Spleen (tissue), 11 donors: ENCODE measurements at regions not wholly inside any gene's neighbourhood (a gene's known extent, or its start where the extent isn't known, plus 50 kb on each side); places are given as distances from the start of the nearest gene placed in this dataset.

Source experiments
- DNase-seq: peaks from one replicate; pipeline ENCODE4 v3.0.0-alpha.2; 2020
- H3K27ac ChIP-seq, 8 donors: fragments of 200-600 bp; sonication (generic) in 7 of 8; 1 replicate in 4 of 8; 2 replicates in 4 of 8; pipeline versions ENCODE4 v1.5.0 to v1.8.0; 2016 to 2021; ENCODE audit warnings: inconsistent platforms in 4 of 8, mild to moderate bottlenecking in 4 of 8, moderate library complexity in 1 of 8
- H3K27me3 ChIP-seq, 7 donors: fragments of 200-600 bp; sonication (generic) in 6 of 7; replicated peaks in 1 of 7; 1 replicate in 4 of 7; 2 replicates in 3 of 7; pipeline versions ENCODE4 v1.5.0 to v1.8.0; 2016 to 2021; ENCODE audit warnings: inconsistent platforms in 3 of 7, mild to moderate bottlenecking in 1 of 7
- H3K36me3 ChIP-seq, 6 donors: fragments of 200-600 bp; sonication (generic) in 5 of 6; 1 replicate in 4 of 6; 2 replicates in 2 of 6; pipeline versions ENCODE4 v1.5.0 to v1.8.0; 2016 to 2021; ENCODE audit warnings: inconsistent platforms in 2 of 6
- H3K4me1 ChIP-seq, 6 donors: fragments of 200-600 bp; sonication (generic) in 5 of 6; 1 replicate in 3 of 6; 2 replicates in 3 of 6; pipeline versions ENCODE4 v1.5.0 to v1.8.0; 2016 to 2021; ENCODE audit warnings: inconsistent platforms in 3 of 6
- H3K4me3 ChIP-seq, 8 donors: fragments of 200-600 bp; sonication (generic) in 7 of 8; 1 replicate in 4 of 8; 2 replicates in 4 of 8; pipeline versions ENCODE4 v1.5.0 to v1.8.0; 2016 to 2021; ENCODE audit warnings: inconsistent platforms in 4 of 8, mild to moderate bottlenecking in 4 of 8, moderate library complexity in 2 of 8
- H3K9me3 ChIP-seq, 8 donors: fragments of 200-600 bp; sonication (generic) in 7 of 8; 1 replicate in 4 of 8; 2 replicates in 4 of 8; pipeline versions ENCODE4 v1.5.0 to v1.8.0; 2016 to 2021; ENCODE audit warnings: inconsistent platforms in 4 of 8
- POLR2A ChIP-seq, 3 donors: fragments of 450-650 bp; IDR thresholded peaks; one replicate each; pipeline ENCODE4 v1.5.1; 2017; ENCODE audit warnings: antibody characterized with exemption in 3 of 3, mild to moderate bottlenecking in 1 of 3
- POLR2AphosphoS5 ChIP-seq, 3 donors: sonication (generic); formaldehyde crosslinking; IDR thresholded peaks; one replicate each; pipeline ENCODE4 v1.5.1; 2017; ENCODE audit warnings: antibody characterized with exemption in 3 of 3
- WGBS, 5 donors: extraction: QIAGEN DNeasy Blood & Tissue Kit in 3 of 5; methylation state at CpG; one replicate each; pipeline versions ENCODE4 v1.1.5 to v1.1.7; 2013 to 2018; 5-methylcytosine and 5-hydroxymethylcytosine counted together
- intact Hi-C: fragments of 100-400 bp; cut with DNase I; formaldehyde crosslinking; loops from one replicate; pipeline ENCODE4 v1.15.0; 2023; ENCODE audit warnings: low total_unique reads
- TF ChIP-seq, protein P1 (sequence below), 11 experiments: fragments of 200-600 bp in 7 of 11; fragments of 450-650 bp in 4 of 11; sonication (generic) in 4 of 11; IDR thresholded peaks in 8 of 11; conservative IDR thresholded peaks in 3 of 11; 1 replicate in 7 of 11; 2 replicates in 4 of 11; pipeline versions ENCODE4 v1.4.0 to v1.8.0; 2016 to 2021; ENCODE audit warnings: antibody characterized with exemption in 11 of 11, inconsistent platforms in 4 of 11, mild to moderate bottlenecking in 1 of 11
- donor health status: healthy with polysubstance abuse.
- donor health status: DM: no; HTN: no; CAD: no; lungs with moderate emphysema.
- donor health status: DM: no; HTN: no; CAD: no.
- donor health status: Bipolar disorder and iron deficiency.
- donor health status: healthy.
- donor health status: DM: no; HTN: no; CAD: no.
- donor health status: DM: yes; HTN: yes; CAD: no.

GRCh38 chr10:29392376-29393021, 103.6 kb downstream of the LYZL1 start:
- Histone ChIP-seq H3K9me3 (no peaks in the 10 kb centered on the region), H3K4me3 (no peak overlapping the region), H3K36me3 (no peaks in the 10 kb centered on the region), H3K27me3 (peaks cover 0 to 18% (median 0%) of the 10 kb centered on the region in 7 donors), H3K4me1 (no peaks in the 10 kb centered on the region), H3K27ac (no peak overlapping the region)
- 28 to 36% (median 33%) methylated on average over 4 of the region's 4 CpGs for WGBS, 5 donors
- TF ChIP-seq, protein P1, sequence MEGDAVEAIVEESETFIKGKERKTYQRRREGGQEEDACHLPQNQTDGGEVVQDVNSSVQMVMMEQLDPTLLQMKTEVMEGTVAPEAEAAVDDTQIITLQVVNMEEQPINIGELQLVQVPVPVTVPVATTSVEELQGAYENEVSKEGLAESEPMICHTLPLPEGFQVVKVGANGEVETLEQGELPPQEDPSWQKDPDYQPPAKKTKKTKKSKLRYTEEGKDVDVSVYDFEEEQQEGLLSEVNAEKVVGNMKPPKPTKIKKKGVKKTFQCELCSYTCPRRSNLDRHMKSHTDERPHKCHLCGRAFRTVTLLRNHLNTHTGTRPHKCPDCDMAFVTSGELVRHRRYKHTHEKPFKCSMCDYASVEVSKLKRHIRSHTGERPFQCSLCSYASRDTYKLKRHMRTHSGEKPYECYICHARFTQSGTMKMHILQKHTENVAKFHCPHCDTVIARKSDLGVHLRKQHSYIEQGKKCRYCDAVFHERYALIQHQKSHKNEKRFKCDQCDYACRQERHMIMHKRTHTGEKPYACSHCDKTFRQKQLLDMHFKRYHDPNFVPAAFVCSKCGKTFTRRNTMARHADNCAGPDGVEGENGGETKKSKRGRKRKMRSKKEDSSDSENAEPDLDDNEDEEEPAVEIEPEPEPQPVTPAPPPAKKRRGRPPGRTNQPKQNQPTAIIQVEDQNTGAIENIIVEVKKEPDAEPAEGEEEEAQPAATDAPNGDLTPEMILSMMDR (IDR thresholded peaks at IDR 0.05 in 8 of 11, conservative IDR thresholded peaks at IDR 0.05 in 3 of 11), result peak in 10 of 11 experiments; percentile 19 to 75 (median 62)
- TF ChIP-seq POLR2A (IDR thresholded peaks at IDR 0.05), result no peak
- intact Hi-C loops, result no loop called here
- DNase-seq, result no peak

DNA sequence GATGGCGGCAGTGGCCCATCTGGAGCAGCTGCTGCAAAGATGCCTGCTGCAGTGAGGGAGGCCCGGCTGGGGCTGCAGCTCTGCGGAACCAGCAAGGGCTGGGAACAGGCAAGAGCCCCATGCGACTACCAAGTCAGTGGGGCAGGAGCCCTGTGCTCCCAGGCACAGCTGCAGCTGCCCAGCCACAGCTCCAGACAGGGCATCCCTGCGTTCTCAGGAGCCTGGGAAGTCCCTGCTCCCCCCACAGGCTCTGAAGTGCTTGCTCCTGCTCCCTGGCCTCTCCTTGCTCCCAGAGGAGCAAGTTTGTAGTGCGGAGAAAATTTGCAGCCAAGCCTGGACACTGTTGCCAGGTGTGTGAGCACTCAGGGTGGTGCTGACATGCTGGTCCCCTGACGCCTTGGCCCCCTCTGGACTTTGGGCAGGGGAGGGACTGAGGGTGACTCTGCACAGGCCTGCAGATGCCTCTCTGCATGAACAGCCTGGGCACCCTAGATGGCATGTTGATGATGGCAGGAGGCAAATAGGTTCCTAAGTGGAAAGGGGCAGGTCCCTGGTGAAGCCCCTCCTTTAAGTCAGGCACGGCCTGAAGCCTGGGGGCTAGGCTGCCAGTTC, 105.6 kb downstream of the LYZL1 start:
- Histone ChIP-seq H3K27me3 (peaks cover 0 to 18% (median 0%) of the 10 kb centered on the region in 7 donors), H3K4me3 (no peak overlapping the region), H3K4me1 (no peaks in the 10 kb centered on the region), H3K27ac (no peak overlapping the region), H3K36me3 (no peaks in the 10 kb centered on the region), H3K9me3 (no peaks in the 10 kb centered on the region)
- TF ChIP-seq, protein P1 (IDR thresholded peaks at IDR 0.05 in 8 of 11, conservative IDR thresholded peaks at IDR 0.05 in 3 of 11), result no peak
- no peak for TF ChIP-seq POLR2AphosphoS5 (IDR thresholded peaks at IDR 0.05)
- TF ChIP-seq POLR2A (IDR thresholded peaks at IDR 0.05), result no peak
- no peak for DNase-seq
- intact Hi-C loops, result no loop called here
- 64 to 88% (median 83%) methylated on average over 6 to 8 of the region's 8 CpGs for WGBS, 5 donors

GRCh38 chr10:29395409-29395808, 106.5 kb downstream of the LYZL1 start:
- H3K27me3 ChIP-seq, result peaks cover 0 to 18% (median 0%) of the 10 kb centered on the region in 7 donors
- H3K4me1 ChIP-seq, result no peaks in the 10 kb centered on the region
- no peak for DNase-seq
- peaks cover 0 to 2% (median 0%) of the 10 kb centered on the region in 8 donors for H3K9me3 ChIP-seq
- no peak overlapping the region for H3K4me3 ChIP-seq
- H3K27ac ChIP-seq, result no peak overlapping the region
- intact Hi-C loops, result no loop called here
- TF ChIP-seq, protein P1 (IDR thresholded peaks at IDR 0.05 in 8 of 11, conservative IDR thresholded peaks at IDR 0.05 in 3 of 11), result no peak
- WGBS, 5 donors, result 86 to 92% (median 92%) methylated on average over 2 to 6 of the region's 6 CpGs
- H3K36me3 ChIP-seq, result no peaks in the 10 kb centered on the region

DNA sequence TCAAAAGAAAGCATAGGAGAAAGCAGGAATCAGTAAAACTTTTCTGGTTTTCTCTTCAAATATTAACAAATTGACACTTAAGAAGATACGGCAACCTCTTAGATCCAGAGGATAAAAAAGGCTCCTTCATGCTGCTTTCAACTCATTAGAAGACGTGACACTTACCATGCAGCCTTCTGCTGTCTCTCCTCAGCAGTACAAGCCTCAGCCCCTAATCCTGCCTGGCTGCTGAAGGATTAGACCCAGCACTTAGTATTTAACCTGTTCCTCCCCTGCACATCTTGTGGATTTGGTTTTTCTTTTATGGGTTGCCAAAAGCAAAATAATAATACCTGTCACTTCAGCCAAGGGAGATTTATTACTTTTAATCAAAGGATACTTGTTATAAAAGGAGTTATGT, 108.4 kb downstream of the LYZL1 start:
- TF ChIP-seq POLR2A (IDR thresholded peaks at IDR 0.05) (no peak), POLR2AphosphoS5 (IDR thresholded peaks at IDR 0.05) (no peak)
- TF ChIP-seq, protein P1 (IDR thresholded peaks at IDR 0.05 in 8 of 11, conservative IDR thresholded peaks at IDR 0.05 in 3 of 11), result no peak
- Histone ChIP-seq H3K27me3 (peaks cover 0 to 18% (median 0%) of the 10 kb centered on the region in 7 donors), H3K36me3 (no peaks in the 10 kb centered on the region), H3K4me3 (no peak overlapping the region), H3K9me3 (peaks cover 0 to 14% (median 0%) of the 10 kb centered on the region in 8 donors), H3K27ac (no peak overlapping the region), H3K4me1 (no peaks in the 10 kb centered on the region)
- no peak for DNase-seq
- 43 to 89% (median 69%) methylated on average over 2 of the region's 2 CpGs for WGBS, 5 donors
- intact Hi-C loops, result no loop called here
